Epithelial cell of esophagus (primary cell): ENCODE measurements at regions not wholly inside any gene's neighbourhood (a gene's known extent, or its start where the extent isn't known, plus 50 kb on each side); places are given as distances from the start of the nearest gene placed in this dataset.
"Not testable (repeated sequence)": the region's sequence is repeated elsewhere in the genome, so short reads cannot be mapped to it uniquely, and the experiment has no call there.

Source experiments
- DNase-seq: peaks from one replicate; pipeline ENCODE4 v3.0.0; 2010; ENCODE audit warnings: low read depth
- H3K4me3 ChIP-seq: 2 replicates; pipeline ENCODE4 v1.5.1; 2011; ENCODE audit warnings: mild to moderate bottlenecking, low read length, control low read depth
- CTCF ChIP-seq: IDR thresholded peaks from 2 replicates; pipeline ENCODE4 v1.5.1; 2011; ENCODE audit warnings: low read depth, mild to moderate bottlenecking, low read length, control low read depth, inconsistent platforms; ENCODE audit not compliant: insufficient read depth; ENCODE audit errors: missing control alignments

GRCh38 chr14:71245659-71246361 is 338.6 kb downstream of the PCNX1 start:
- TF ChIP-seq CTCF, result no peak
- DNase-seq, result no peak
- no peak overlapping the region for H3K4me3 ChIP-seq

GRCh38 chr14:71246539-71246938 is 339.3 kb downstream of the PCNX1 start:
- DNase-seq, result no peak

GRCh38 chr14:71247106-71247505 is 339.8 kb downstream of the PCNX1 start:
- no peak for TF ChIP-seq CTCF
- H3K4me3 ChIP-seq, result no peak overlapping the region
- DNase-seq, result peak; percentile 91

More at GRCh38 chr14:71246539-71246938, 339.3 kb downstream of the PCNX1 start:
- no peak overlapping the region for H3K4me3 ChIP-seq
- TF ChIP-seq CTCF, result no peak

GRCh38 chr14:71248194-71248593 is 340.9 kb downstream of the PCNX1 start:
- TF ChIP-seq CTCF, result no peak
- DNase-seq, result no peak
- no peak overlapping the region for H3K4me3 ChIP-seq

- no peak for TF ChIP-seq CTCF
- no peak overlapping the region for H3K4me3 ChIP-seq
- DNase-seq, result no peak
Measured at GRCh38 chr14:71250347-71250746, 343.1 kb downstream of the PCNX1 start.

GRCh38 chr14:71250791-71251190 is 343.5 kb downstream of the PCNX1 start:
- no peak for TF ChIP-seq CTCF
- no peak for DNase-seq
- H3K4me3 ChIP-seq, result no peak overlapping the region

- not testable (repeated sequence) for DNase-seq, H3K4me3 ChIP-seq
Measured at GRCh38 chr14:71254091-71254719, 346.9 kb downstream of the PCNX1 start.
